ENCODE measurements at regions not wholly inside any gene's neighbourhood (a gene's known extent, or its start where the extent isn't known, plus 50 kb on each side); places are given as distances from the start of the nearest gene placed in this dataset.

DNA sequence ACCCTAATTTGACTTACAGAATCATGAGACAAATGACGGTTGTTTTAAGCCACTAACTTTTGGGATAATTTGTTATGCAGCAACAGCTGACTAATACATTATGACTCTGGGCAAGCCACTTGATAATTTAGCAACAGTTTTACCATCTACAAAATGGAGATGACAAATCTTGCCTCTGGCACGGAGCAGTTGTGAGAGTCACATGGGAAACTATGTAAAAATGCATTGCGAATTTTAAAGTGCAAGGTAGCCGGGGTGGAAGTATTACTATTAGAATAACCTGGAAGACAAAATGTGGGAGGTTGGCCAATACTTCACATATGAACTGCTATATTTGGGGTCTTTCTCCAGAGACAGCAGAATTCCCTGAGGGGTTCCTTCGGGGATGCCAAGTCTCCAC lies 328.7 kb downstream of the CTTN start:
- TF ChIP-seq, protein P1, sequence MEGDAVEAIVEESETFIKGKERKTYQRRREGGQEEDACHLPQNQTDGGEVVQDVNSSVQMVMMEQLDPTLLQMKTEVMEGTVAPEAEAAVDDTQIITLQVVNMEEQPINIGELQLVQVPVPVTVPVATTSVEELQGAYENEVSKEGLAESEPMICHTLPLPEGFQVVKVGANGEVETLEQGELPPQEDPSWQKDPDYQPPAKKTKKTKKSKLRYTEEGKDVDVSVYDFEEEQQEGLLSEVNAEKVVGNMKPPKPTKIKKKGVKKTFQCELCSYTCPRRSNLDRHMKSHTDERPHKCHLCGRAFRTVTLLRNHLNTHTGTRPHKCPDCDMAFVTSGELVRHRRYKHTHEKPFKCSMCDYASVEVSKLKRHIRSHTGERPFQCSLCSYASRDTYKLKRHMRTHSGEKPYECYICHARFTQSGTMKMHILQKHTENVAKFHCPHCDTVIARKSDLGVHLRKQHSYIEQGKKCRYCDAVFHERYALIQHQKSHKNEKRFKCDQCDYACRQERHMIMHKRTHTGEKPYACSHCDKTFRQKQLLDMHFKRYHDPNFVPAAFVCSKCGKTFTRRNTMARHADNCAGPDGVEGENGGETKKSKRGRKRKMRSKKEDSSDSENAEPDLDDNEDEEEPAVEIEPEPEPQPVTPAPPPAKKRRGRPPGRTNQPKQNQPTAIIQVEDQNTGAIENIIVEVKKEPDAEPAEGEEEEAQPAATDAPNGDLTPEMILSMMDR (IDR thresholded peaks at IDR 0.05; ENCODE audit: borderline replicate concordance, control extremely low read depth, extremely low read depth, insufficient read depth, missing control alignments) = no peak
- in situ Hi-C loops (cut with MboI; ENCODE audit: low sequenced_read_pairs, unreplicated experiment) = no loop called here
- DNase-seq (ENCODE audit: low spot score) = no peak

DNA sequence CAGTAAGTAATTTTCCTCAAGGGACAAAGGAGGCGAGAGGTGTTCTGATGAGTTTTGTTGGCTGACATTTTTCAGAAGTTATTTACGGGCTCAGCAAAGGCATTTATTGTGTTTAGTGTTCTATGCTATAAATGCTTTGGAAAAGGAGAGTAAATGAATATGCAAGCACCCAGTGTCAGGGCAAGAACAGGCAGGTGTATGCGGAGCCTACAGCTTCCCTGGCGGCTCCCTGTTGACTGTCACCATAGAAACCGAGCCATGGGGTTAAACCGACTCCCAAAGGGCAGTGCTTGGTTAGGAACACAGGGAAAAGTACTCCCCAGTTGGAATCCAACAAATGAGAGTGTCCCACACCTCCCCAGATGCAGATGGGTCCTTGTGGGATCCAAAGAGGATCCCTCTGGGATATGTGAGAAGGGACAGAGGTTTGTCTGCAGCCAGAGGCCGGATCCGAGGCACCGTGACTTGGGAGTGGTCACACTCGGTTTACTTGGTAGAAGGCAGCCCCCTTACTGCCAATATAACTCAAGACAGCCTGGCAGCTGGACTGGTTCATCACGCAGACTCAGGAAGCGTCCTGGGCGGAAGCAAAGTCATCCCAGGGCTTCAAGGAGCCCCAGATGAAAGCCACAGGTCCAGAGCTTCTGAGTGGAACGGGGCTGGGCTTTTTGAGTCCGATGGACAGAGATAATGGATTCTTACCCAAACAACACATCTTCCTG lies 329.7 kb downstream of the CTTN start:
- DNase-seq (ENCODE audit: low spot score) = no peak
- TF ChIP-seq, protein P1 (IDR thresholded peaks at IDR 0.05; ENCODE audit: borderline replicate concordance, control extremely low read depth, extremely low read depth, insufficient read depth, missing control alignments) = no peak
- in situ Hi-C loops (cut with MboI; ENCODE audit: low sequenced_read_pairs, unreplicated experiment) = no loop called here

DNA sequence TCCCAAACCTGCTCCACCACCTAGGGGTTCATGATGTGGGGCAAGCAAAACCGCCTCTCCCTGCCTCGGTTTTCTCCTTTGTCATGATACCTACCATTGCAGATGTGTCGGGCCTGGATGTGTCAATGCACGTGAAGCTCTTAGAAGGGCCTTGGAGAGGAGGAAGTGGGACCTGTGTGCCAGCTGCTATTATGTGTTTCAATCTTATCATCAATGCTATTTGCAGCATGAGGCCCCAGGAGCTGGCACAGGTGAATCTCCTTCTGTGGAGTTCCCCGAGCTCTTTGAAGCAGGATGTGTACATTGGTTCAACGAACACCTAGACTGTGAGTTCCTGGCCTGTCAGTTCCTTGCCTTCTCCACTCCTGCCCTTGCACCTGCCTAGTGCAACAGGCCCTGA lies 331.6 kb downstream of the CTTN start:
- in situ Hi-C loops (cut with MboI; ENCODE audit: low sequenced_read_pairs, unreplicated experiment) = no loop called here
- no peak for DNase-seq (ENCODE audit: low spot score)
- TF ChIP-seq, protein P1 (IDR thresholded peaks at IDR 0.05; ENCODE audit: borderline replicate concordance, control extremely low read depth, extremely low read depth, insufficient read depth, missing control alignments) = no peak

DNA sequence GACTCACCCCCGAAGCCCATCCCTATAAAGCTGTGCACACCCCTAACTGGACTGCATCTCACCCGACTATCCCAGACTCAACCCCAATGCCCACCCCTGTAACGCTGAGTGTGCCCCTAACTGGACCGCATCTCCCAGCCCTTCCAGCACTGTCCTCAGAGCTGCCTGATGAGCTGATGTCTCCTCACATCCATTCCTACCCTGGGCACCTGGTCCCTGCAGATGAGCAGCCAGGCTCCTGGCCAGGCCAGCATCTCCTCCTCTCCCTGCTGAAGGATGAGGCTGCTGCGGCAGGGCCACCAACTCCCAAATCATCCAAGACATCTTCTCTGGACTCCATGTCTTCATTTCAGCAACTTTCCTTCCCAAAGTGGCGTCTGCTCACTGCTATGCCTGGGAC lies 332.1 kb downstream of the CTTN start:
- in situ Hi-C loops (cut with MboI; ENCODE audit: low sequenced_read_pairs, unreplicated experiment) = no loop called here
- TF ChIP-seq, protein P1 (IDR thresholded peaks at IDR 0.05; ENCODE audit: borderline replicate concordance, control extremely low read depth, extremely low read depth, insufficient read depth, missing control alignments) = no peak
- no peak for DNase-seq (ENCODE audit: low spot score)

DNA sequence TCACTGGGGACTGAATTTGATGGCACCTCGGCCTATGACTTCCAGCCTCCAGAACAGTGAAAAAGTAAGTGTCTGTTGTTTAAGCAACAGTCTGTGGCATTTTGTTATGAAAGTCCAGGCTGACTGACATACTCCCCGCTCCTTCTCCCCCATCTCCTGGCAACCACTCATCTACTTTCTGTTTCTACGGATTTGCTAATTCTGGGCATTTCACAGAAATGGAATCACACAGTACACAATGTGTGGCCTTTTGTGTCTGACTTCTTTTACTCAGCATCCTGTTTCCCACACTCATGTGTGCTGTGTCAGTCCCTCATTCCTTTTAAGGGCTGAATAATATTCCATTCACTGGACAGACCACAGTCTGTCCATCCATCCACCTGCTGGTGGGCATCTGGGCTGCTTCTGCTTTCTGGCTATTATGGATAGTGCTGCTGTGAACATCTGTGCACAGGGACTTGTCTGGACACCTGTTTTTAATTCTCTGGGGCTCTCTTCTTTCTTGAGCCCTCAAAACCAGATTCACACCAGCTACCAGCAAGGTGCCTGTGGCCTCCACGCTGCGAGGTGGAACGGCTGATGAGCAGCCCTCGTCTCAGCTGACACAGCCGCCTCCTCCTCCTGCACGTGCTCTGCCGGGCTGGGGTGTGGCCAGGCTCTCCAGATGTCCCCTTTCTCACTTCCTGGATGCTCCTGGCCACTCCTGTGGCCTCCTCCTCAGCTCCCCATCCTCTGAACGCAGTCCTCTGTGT lies 333.1 kb downstream of the CTTN start:
- DNase-seq (ENCODE audit: low spot score) = no peak
- in situ Hi-C loops (cut with MboI; ENCODE audit: low sequenced_read_pairs, unreplicated experiment) = no loop called here
- TF ChIP-seq, protein P1 (IDR thresholded peaks at IDR 0.05; ENCODE audit: borderline replicate concordance, control extremely low read depth, extremely low read depth, insufficient read depth, missing control alignments) = no peak

DNA sequence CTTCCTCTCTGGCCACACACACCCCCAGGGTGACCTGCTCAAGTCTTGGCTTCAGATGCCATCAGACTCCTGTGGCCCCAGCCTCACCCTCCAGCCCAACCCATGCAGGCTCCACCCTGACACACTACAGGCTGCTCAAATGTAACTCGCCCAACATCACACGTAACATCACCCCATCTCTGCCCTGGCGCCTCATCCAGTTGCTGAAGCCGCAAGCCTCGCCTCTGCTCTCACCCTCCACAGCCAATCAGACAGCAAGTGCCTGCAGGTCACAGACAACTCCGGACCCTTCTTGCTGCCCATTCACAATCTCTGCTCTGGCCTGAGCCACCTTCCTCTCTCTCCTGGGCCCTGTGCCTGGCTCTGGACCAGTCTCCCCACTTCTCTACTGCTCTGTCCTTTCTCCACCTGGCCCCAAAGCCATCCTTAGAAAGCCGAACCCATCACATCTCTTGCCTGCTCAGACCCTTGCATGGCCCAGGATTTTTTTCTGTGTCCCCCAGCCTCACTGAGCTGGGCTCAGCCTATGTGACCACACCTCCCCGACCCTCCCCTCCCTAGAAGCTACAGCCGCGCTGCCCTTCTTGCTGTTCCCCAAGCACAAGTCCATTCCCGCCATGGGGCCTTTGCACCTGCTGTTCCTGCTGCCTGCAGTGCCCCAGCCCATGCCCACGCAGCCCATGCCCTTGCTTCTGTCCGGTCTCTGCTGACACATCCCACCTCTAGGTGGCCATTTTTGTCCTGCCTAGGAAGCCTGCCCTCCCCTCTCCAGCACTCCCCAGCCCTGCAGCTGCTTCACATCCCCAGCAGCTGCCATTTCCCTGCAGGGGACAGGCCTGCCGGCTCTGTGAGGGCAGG lies 333.9 kb downstream of the CTTN start:
- DNase-seq (ENCODE audit: low spot score) = no peak
- TF ChIP-seq, protein P1 (IDR thresholded peaks at IDR 0.05; ENCODE audit: borderline replicate concordance, control extremely low read depth, extremely low read depth, insufficient read depth, missing control alignments) = no peak
- in situ Hi-C loops (cut with MboI; ENCODE audit: low sequenced_read_pairs, unreplicated experiment) = no loop called here
